LHCN-M2 (cell line): ENCODE measurements at regions not wholly inside any gene's neighbourhood (a gene's known extent, or its start where the extent isn't known, plus 50 kb on each side); places are given as distances from the start of the nearest gene placed in this dataset.
"Not testable (repeated sequence)": the region's sequence is repeated elsewhere in the genome, so short reads cannot be mapped to it uniquely, and the experiment has no call there.

Experiments used
- DNase-seq: peaks from one replicate; pipeline ENCODE4 v3.0.0-alpha.2; 2012; ENCODE audit warnings: low read depth

- no peak for DNase-seq
Measured at GRCh38 chr5:51802551-51803184, 419.4 kb downstream of the ISL1 start.

DNA sequence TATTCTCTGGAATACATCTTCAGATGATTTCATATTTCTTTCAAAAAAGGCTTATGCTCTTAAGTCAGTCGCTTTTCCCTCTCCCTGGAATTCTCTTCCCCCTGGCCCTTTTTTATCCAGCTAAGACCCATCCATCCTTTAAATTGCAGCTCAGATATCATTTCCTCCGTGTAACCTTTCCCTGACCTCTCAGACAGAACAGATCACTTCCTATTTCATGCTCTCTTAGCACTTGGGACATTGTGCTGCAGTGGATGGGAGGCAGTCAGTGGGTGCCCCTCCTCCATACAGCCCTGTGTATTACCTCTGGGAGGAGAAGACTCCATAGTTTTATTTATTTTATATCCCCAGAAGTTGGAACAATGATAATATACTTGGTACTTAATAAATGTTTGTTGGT lies 423.4 kb downstream of the ISL1 start:
- no peak for DNase-seq

GRCh38 chr5:51810592-51810991 lies 427.3 kb downstream of the ISL1 start:
- DNase-seq: no peak

DNA sequence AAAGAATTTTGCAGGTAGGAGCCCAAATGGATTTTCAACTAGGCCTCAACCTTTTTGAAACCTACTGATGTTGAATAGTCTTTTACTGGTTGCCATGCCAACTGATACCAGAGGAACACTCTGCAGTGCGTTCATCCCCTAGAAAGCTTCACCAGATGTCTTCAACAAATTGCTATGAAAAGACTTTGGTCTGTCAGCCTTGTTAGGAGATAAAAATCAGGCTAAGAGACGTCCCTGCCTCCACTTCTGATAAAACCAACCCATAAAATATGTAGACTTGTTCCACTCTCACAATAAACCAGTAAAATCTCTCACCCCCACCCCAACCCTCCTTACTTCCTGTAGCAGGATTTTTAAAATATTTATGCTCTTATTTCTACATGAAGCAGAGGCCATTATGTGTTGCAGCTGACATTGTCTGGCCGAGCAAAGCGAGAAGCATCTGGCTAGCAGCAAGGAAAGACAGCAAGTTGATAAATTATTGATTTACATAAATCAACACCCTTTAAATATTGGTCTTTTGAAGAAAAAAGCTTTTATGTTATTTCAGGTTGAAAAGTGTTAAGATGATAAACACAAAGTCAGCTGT lies 428.7 kb downstream of the ISL1 start:
- no peak for DNase-seq

DNA sequence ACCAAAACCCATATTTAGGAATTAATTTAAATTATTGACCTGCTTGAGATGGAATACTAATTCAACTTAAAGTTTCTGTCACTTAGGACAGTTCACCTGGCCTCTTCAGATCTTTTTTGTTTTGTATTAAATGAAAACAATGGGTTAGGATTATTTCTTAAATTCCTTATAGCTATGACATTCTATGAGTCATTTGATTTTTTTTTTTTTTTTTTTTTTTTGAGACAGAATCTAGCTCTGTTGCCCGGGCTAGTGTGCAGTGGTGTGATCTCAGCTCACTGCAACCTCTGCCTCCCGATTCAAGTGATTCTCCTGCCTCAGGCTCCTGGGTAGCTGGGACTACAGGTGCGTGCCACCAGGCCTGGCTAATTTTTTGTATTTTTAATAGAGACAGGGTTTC lies 431.6 kb downstream of the ISL1 start:
- not testable (repeated sequence) for DNase-seq

DNA sequence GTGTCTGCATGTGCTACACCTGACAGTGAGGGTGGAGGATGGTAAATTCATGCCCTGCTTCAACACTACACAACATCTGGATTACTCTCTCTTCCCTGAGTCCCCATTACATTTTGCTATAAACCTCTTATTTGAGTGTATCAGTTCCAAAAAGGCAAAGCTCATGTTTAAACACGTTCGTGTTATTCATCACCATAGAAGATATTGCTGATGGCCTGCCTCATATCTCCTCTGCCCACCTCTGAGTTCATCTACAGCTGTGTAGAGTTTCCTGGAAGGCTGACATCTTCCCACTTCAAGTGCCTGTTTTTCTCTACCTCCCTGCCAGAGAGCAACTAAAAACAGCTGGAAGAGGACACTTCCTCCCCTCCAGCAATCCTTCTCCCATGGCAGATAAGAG lies 433.2 kb downstream of the ISL1 start:
- DNase-seq: no peak

- DNase-seq: no peak
Measured at GRCh38 chr5:51821697-51822096, 438.4 kb downstream of the ISL1 start.

- DNase-seq: no peak
Measured at GRCh38 chr5:51829230-51829629, 446.0 kb downstream of the ISL1 start.

- no peak for DNase-seq
Measured at GRCh38 chr5:51829691-51830090, 446.4 kb downstream of the ISL1 start.

GRCh38 chr5:51832934-51833470 lies 449.8 kb downstream of the ISL1 start:
- no peak for DNase-seq

GRCh38 chr5:51838459-51838858 lies 455.2 kb downstream of the ISL1 start:
- DNase-seq: no peak

DNA sequence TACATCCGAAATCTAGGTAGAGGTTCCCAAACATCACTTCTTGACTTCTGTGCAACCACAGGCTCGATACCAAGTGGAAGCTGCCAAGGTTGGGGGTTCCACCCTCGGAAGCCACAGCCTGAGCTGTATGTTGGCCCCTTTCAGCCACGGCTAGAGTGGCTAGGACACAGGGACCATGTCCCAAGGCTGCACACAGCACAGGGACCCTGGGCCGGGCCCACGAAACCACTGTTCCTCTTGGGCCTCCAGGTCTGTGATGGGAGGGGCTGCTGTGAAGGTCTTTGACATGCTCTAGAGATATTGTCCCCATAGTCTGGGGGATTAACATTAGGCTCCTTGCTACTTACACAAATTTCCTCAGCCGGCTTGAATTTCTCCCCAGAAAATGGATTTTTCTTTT lies 460.6 kb downstream of the ISL1 start:
- no peak for DNase-seq

- DNase-seq: no peak
Measured at GRCh38 chr5:51846015-51846414, 462.8 kb downstream of the ISL1 start.

GRCh38 chr5:51859624-51860023 lies 476.4 kb downstream of the ISL1 start:
- no peak for DNase-seq

DNA sequence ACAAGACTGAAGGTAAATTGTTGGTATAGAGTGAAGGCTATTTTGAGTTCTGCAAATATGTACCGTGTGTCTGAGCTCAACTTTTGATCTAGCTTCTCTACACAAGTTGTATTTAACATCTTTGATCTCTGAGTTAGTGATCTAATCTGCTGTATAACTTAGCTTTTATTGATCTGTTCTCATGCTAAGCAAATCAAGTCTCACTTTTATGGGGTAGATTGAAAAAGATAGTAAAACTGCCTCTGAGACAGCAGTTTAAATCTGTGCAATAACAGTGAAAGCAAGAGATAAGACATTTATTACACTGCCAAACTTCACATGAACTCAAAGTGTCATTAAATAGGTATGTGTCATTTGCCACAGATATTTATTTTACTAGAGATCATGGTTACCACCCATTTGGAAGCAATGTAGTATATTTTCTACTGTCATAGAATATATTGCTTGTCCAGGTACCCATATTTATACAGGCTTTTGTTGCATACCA lies 477.3 kb downstream of the ISL1 start:
- DNase-seq: no peak

GRCh38 chr5:51872144-51872543 lies 488.9 kb downstream of the ISL1 start:
- no peak for DNase-seq

GRCh38 chr5:51881901-51882300 lies 498.7 kb downstream of the ISL1 start:
- no peak for DNase-seq

DNA sequence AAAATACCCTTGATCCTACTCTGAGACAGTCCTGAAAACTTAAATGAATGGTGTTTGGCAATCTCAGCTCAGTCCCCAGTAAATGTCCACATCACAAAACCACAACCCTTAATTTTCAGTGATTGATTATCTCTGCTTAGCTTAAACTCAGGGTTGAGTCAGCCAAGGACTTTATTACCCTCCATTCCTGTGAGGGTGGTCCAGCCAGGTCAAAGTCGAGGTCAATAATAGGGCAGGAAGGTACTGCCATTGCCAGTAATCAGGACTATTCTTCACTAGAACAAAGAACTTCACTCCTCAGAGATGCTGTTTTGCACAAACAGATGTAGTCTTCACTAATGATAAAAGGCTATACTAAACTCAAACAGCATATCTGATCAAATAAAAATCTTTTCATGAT lies 499.4 kb downstream of the ISL1 start:
- no peak for DNase-seq

GRCh38 chr5:51889703-51890102 lies 506.5 kb downstream of the ISL1 start:
- no peak for DNase-seq

DNA sequence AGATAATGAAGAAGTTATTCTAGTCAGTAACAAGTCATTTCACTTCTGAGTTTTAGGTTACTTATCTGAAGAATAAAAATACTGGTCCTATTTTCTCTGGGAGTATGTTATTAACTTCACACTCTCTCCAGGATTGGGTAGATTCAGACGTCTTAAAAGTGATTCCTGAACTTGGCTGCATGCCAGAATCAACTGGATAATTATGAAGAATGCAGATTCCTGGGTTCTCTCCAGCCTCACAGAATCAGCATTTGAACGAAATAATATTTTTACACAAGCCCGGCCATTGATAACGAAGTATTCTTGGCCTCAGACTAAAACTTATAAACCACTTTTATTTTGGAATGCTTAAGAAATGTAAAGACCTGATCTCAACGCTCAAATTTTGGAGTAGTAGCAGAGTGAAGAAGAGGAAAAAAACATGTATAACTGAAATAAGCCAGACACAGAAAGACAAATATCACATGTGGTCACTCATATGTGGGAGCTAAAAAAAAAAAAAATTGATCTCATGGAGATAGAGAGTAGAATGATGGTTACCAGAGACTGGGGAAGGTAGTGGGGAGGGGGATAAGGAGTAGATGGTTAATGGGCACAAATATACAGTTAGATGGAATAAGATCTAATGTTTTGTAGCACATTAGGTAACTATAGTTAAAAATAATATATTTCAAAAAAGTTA lies 507.3 kb downstream of the ISL1 start:
- no peak for DNase-seq

GRCh38 chr5:51892680-51893079 lies 509.4 kb downstream of the ISL1 start:
- DNase-seq: no peak

GRCh38 chr5:51895834-51896233 lies 512.6 kb downstream of the ISL1 start:
- DNase-seq: no peak

DNA sequence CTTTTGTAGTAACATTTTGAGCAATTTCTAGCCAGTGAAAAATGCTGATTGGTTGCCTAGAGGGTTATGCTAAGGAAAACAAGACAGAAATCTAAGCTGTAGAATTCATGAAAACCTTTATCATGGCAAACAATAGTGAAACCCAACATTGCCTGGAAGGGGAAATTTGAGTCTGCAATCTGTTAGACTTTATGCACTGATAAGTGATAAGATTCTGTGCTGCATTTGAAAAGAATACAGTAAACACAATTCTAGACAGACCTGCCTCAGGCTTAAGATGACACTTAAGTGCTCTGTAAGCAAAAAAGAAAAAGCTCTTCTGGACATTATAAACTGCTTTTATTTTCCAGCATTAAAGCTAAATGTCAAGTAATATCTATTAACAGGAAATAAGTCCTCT lies 519.3 kb downstream of the ISL1 start:
- no peak for DNase-seq
